ENCODE measurements at regions not wholly inside any gene's neighbourhood (a gene's known extent, or its start where the extent isn't known, plus 50 kb on each side); places are given as distances from the start of the nearest gene placed in this dataset.

DNA sequence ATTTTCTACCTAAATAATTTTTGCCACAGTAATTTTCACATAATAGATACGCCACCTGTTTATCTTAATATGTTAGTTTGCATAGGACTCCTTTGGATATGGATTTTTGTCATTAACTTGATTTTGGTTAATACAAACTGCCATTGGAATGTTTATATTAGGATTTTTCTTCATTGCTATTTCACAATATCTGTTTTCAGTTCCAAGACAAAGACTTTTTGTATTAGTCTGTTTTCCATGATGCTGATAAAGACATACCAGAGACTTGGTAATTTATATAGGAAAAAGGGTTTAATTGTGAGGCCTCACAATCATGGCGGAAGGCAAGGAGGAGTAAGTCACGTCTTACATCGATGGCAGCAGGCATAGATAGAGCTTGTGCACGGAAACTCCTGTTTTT lies 503.1 kb upstream of the TMEFF2 start:
- TF ChIP-seq CTCF (IDR thresholded peaks at IDR 0.05) (no peak), POLR2A (IDR thresholded peaks at IDR 0.05; ENCODE audit: low read length) (no peak), HDAC2 (IDR thresholded peaks at IDR 0.05) (no peak), ESRRA (IDR thresholded peaks at IDR 0.05; ENCODE audit: borderline replicate concordance, low read length) (no peak)
- TF ChIP-seq, protein P1, sequence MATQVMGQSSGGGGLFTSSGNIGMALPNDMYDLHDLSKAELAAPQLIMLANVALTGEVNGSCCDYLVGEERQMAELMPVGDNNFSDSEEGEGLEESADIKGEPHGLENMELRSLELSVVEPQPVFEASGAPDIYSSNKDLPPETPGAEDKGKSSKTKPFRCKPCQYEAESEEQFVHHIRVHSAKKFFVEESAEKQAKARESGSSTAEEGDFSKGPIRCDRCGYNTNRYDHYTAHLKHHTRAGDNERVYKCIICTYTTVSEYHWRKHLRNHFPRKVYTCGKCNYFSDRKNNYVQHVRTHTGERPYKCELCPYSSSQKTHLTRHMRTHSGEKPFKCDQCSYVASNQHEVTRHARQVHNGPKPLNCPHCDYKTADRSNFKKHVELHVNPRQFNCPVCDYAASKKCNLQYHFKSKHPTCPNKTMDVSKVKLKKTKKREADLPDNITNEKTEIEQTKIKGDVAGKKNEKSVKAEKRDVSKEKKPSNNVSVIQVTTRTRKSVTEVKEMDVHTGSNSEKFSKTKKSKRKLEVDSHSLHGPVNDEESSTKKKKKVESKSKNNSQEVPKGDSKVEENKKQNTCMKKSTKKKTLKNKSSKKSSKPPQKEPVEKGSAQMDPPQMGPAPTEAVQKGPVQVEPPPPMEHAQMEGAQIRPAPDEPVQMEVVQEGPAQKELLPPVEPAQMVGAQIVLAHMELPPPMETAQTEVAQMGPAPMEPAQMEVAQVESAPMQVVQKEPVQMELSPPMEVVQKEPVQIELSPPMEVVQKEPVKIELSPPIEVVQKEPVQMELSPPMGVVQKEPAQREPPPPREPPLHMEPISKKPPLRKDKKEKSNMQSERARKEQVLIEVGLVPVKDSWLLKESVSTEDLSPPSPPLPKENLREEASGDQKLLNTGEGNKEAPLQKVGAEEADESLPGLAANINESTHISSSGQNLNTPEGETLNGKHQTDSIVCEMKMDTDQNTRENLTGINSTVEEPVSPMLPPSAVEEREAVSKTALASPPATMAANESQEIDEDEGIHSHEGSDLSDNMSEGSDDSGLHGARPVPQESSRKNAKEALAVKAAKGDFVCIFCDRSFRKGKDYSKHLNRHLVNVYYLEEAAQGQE (IDR thresholded peaks at IDR 0.05), result no peak
